Natural killer cell (primary cell): ENCODE measurements at regions not wholly inside any gene's neighbourhood (a gene's known extent, or its start where the extent isn't known, plus 50 kb on each side); places are given as distances from the start of the nearest gene placed in this dataset.

Experiments used
- ATAC-seq, 3 donors: fragments of 150-1000 bp in 2 of 3; fragments of 200-7000 bp in 1 of 3; cut with Tn5 transposase; 1 replicate in 1 of 3; 2 replicates in 2 of 3; pipeline ENCODE4 v1.10.0; 2021; ENCODE audit warnings: mild to moderate bottlenecking in 2 of 3, moderate library complexity in 2 of 3
- DNase-seq, 2 donors: peaks; one replicate each; pipeline versions ENCODE4 v3.0.0 to v3.0.0-alpha.2; 2013 to 2021; ENCODE audit warnings: mixed read lengths in 1 of 2
- H3K27ac ChIP-seq: one replicate; pipeline ENCODE4 v1.5.1; 2013; ENCODE audit warnings: mild to moderate bottlenecking, low read length
- H3K27me3 ChIP-seq: one replicate; pipeline ENCODE4 v1.6.1; 2013; ENCODE audit warnings: low read length; ENCODE audit not compliant: control insufficient read depth, insufficient read depth
- H3K36me3 ChIP-seq: one replicate; pipeline ENCODE4 v1.6.1; 2013; ENCODE audit warnings: low read length; ENCODE audit not compliant: control insufficient read depth, insufficient read depth
- H3K4me1 ChIP-seq: one replicate; pipeline ENCODE4 v1.6.1; 2013; ENCODE audit warnings: low read length; ENCODE audit not compliant: control insufficient read depth, insufficient read depth
- H3K4me3 ChIP-seq: one replicate; pipeline ENCODE4 v1.5.1; 2013; ENCODE audit warnings: low read length
- H3K9me3 ChIP-seq: one replicate; pipeline ENCODE4 v1.6.1; 2013; ENCODE audit warnings: low read length; ENCODE audit not compliant: control insufficient read depth, insufficient read depth
- H3K27ac Mint-ChIP-seq, 2 donors: one replicate each; pipeline ENCODE4 v1.8.0; 2022; ENCODE audit warnings: mild to moderate bottlenecking in 2 of 2, mixed read lengths in 2 of 2, moderate library complexity in 1 of 2
- H3K27me3 Mint-ChIP-seq, 2 donors: one replicate each; pipeline ENCODE4 v1.8.0; 2022; ENCODE audit warnings: low read depth in 2 of 2, mixed read lengths in 2 of 2
- H3K36me3 Mint-ChIP-seq: one replicate; pipeline ENCODE4 v1.8.0; 2022; ENCODE audit warnings: mixed read lengths
- H3K4me1 Mint-ChIP-seq, 2 donors: one replicate each; pipeline ENCODE4 v1.8.0; 2022; ENCODE audit warnings: mixed read lengths in 2 of 2
- H3K4me3 Mint-ChIP-seq: one replicate; pipeline ENCODE4 v1.8.0; 2022; ENCODE audit warnings: mild to moderate bottlenecking, moderate library complexity, mixed read lengths
- H3K9me3 Mint-ChIP-seq, 2 donors: one replicate each; pipeline ENCODE4 v1.8.0; 2022; ENCODE audit warnings: mixed read lengths in 2 of 2
- CTCF ChIP-seq: fragments of 200-600 bp; IDR thresholded peaks from one replicate; pipeline ENCODE4 v1.8.0; 2022; ENCODE audit warnings: antibody characterized with exemption
- WGBS: methylation state at CpG from one replicate; pipeline ENCODE4 v1.1.7; 2013; ENCODE audit warnings: missing lambda C conversion rate; ENCODE audit not compliant: insufficient coverage; 5-methylcytosine and 5-hydroxymethylcytosine counted together
- intact Hi-C: fragments of 100-400 bp; cut with micrococcal nuclease; formaldehyde crosslinking; loops from one replicate; pipeline ENCODE4 v1.14.2; 2022

- ATAC-seq (no peak), DNase-seq (no peak)
- Histone ChIP-seq H3K4me3 (no peak overlapping the region), H3K4me1 (peaks cover 18% of the 10 kb centered on the region), H3K36me3 (no peaks in the 10 kb centered on the region), H3K27ac (no peak overlapping the region), H3K9me3 (no peaks in the 10 kb centered on the region), H3K27me3 (peaks cover 2% of the 10 kb centered on the region)
- no peak for TF ChIP-seq CTCF
- Mint-ChIP-seq H3K36me3 (no peaks in the 10 kb centered on the region), H3K27me3 (peaks cover 12 to 24% of the 10 kb centered on the region in 2 donors), H3K27ac (no peak overlapping the region), H3K4me1 (peaks cover 11% of the 10 kb centered on the region in 2 donors), H3K4me3 (no peak overlapping the region), H3K9me3 (no peaks in the 10 kb centered on the region)
- WGBS = 88% methylated on average over 22 of the region's 22 CpGs
- intact Hi-C loops = no loop called here
These were observed 57.7 kb upstream of the ACSF3 start for GRCh38 chr16:89035669-89036570.

GRCh38 chr16:89036776-89037175, 56.9 kb upstream of the ACSF3 start:
- intact Hi-C loops = no loop called here
- WGBS = 89% methylated on average over 15 of the region's 15 CpGs
- no peaks in the 10 kb centered on the region for H3K36me3 ChIP-seq
- peaks cover 2% of the 10 kb centered on the region for H3K27me3 ChIP-seq
- no peak overlapping the region for H3K27ac ChIP-seq
- TF ChIP-seq CTCF = no peak
- no peak overlapping the region for H3K4me3 Mint-ChIP-seq
- H3K4me1 Mint-ChIP-seq = peaks cover 10% of the 10 kb centered on the region in 2 donors
- no peaks in the 10 kb centered on the region for H3K9me3 Mint-ChIP-seq
- no peaks in the 10 kb centered on the region for H3K9me3 ChIP-seq
- peaks cover 11 to 21% of the 10 kb centered on the region in 2 donors for H3K27me3 Mint-ChIP-seq
- H3K27ac Mint-ChIP-seq = no peak overlapping the region
- no peaks in the 10 kb centered on the region for H3K36me3 Mint-ChIP-seq
- H3K4me1 ChIP-seq = peaks cover 16% of the 10 kb centered on the region
- no peak overlapping the region for H3K4me3 ChIP-seq
- no peak for DNase-seq
- ATAC-seq = no peak

GRCh38 chr16:89037261-89038152, 56.1 kb upstream of the ACSF3 start:
- DNase-seq (peak in 1 of 2 donors; percentile 53), ATAC-seq (peak in 2 of 3 donors; percentile 49 to 58)
- 48% methylated on average over 30 of the region's 30 CpGs for WGBS
- H3K4me1 ChIP-seq = peaks cover 8% of the 10 kb centered on the region
- H3K4me3 ChIP-seq = no peak overlapping the region
- intact Hi-C loops = no loop called here
- no peak for TF ChIP-seq CTCF
- H3K27ac Mint-ChIP-seq = no peak overlapping the region
- no peaks in the 10 kb centered on the region for H3K9me3 ChIP-seq
- peaks cover 2% of the 10 kb centered on the region in 2 donors for H3K4me1 Mint-ChIP-seq
- no peaks in the 10 kb centered on the region for H3K9me3 Mint-ChIP-seq
- no peak overlapping the region for H3K4me3 Mint-ChIP-seq
- H3K27me3 Mint-ChIP-seq = peaks cover 3 to 13% of the 10 kb centered on the region in 2 donors
- no peaks in the 10 kb centered on the region for H3K36me3 ChIP-seq
- no peaks in the 10 kb centered on the region for H3K36me3 Mint-ChIP-seq
- no peak overlapping the region for H3K27ac ChIP-seq
- peaks cover 2% of the 10 kb centered on the region for H3K27me3 ChIP-seq
